ENCODE measurements at regions not wholly inside any gene's neighbourhood (a gene's known extent, or its start where the extent isn't known, plus 50 kb on each side); places are given as distances from the start of the nearest gene placed in this dataset.

GRCh38 chr13:67916650-67917049 lies 686.5 kb upstream of the PCDH9 start:
- TF ChIP-seq CTCF (IDR thresholded peaks at IDR 0.05) (no peak), EP300 (IDR thresholded peaks at IDR 0.05) (no peak)

Measured in upper lobe of left lung (tissue), 4 donors.